B cell (primary cell): ENCODE measurements at regions not wholly inside any gene's neighbourhood (a gene's known extent, or its start where the extent isn't known, plus 50 kb on each side); places are given as distances from the start of the nearest gene placed in this dataset.

ENCODE experiments used
- ATAC-seq: fragments of 200-7000 bp; cut with Tn5 transposase; one replicate; pipeline ENCODE4 v1.10.0; 2021; ENCODE audit warnings: low read depth, mild to moderate bottlenecking, moderate number of reproducible peaks, moderate library complexity
- CTCF ChIA-PET: fragments of 350-600 bp; sonication (Branson Sonifier 250); formaldehyde crosslinking; loops from one replicate; lab custom pipeline; 2021; ENCODE audit warnings: antibody characterized with exemption, inconsistent platforms; lab: Charles Lee
- POLR2A ChIA-PET: fragments of 350-600 bp; sonication (Branson Sonifier 250); formaldehyde crosslinking; loops from one replicate; lab custom pipeline; 2021; ENCODE audit warnings: antibody characterized with exemption; lab: Charles Lee
- DNase-seq: peaks from one replicate; pipeline ENCODE4 v3.0.0; 2013
- H2AFZ ChIP-seq: 2 replicates; pipeline ENCODE4 v1.6.1; 2012; ENCODE audit warnings: mild to moderate bottlenecking, low read depth, low read length; ENCODE audit not compliant: insufficient read depth, poor library complexity, severe bottlenecking
- H3K27ac ChIP-seq, 2 donors: 1 replicate in 1 of 2; 2 replicates in 1 of 2; pipeline ENCODE4 v1.5.1; 2012 to 2013; ENCODE audit warnings: low read length in 2 of 2, mild to moderate bottlenecking in 2 of 2, moderate library complexity in 1 of 2
- H3K27me3 ChIP-seq, 4 experiments: fragments of 200-600 bp in 1 of 4; sonication (generic) in 1 of 4; replicated peaks in 1 of 4; 1 replicate in 2 of 4; 2 replicates in 2 of 4; pipeline versions ENCODE4 v1.6.1 to v1.7.0; 2013 to 2016; ENCODE audit warnings: low read length in 3 of 4, mild to moderate bottlenecking in 2 of 4, mixed read lengths in 1 of 4, moderate library complexity in 1 of 4; ENCODE audit not compliant: insufficient read depth in 4 of 4, control insufficient read depth in 3 of 4; ENCODE audit errors: control extremely low read depth in 1 of 4
- H3K36me3 ChIP-seq, 2 experiments: replicated peaks in 1 of 2; 1 replicate in 1 of 2; 2 replicates in 1 of 2; pipeline versions ENCODE4 v1.6.1 to v1.7.1; 2013; ENCODE audit warnings: low read length in 1 of 2; ENCODE audit not compliant: insufficient read depth in 2 of 2, control insufficient read depth in 1 of 2; ENCODE audit errors: control extremely low read depth in 1 of 2, extremely low read depth in 1 of 2
- H3K4me1 ChIP-seq, 2 donors: fragments of 200-600 bp in 1 of 2; sonication (generic) in 1 of 2; 1 replicate in 1 of 2; 2 replicates in 1 of 2; pipeline versions ENCODE4 v1.5.1 to v1.6.1; 2013 to 2017; ENCODE audit warnings: low read length in 2 of 2; ENCODE audit not compliant: control insufficient read depth in 2 of 2, insufficient read depth in 2 of 2
- H3K4me2 ChIP-seq: replicated peaks from 2 replicates; pipeline ENCODE3; 2012; ENCODE audit warnings: mild to moderate bottlenecking, low read depth, low read length; ENCODE audit not compliant: poor library complexity, severe bottlenecking
- H3K4me3 ChIP-seq, 5 experiments: fragments of 200-600 bp in 1 of 5; sonication (generic) in 1 of 5; 1 replicate in 3 of 5; 2 replicates in 2 of 5; pipeline versions ENCODE4 v1.5.1 to v1.7.0; 2011 to 2016; ENCODE audit warnings: low read length in 4 of 5, mild to moderate bottlenecking in 4 of 5, low read depth in 2 of 5, control low read depth in 1 of 5, moderate library complexity in 1 of 5; ENCODE audit not compliant: insufficient read depth in 1 of 5; ENCODE audit errors: control extremely low read depth in 1 of 5, extremely low read depth in 1 of 5
- H3K79me2 ChIP-seq: fragments of 200-600 bp; sonication (generic); one replicate; pipeline ENCODE4 v1.6.0; 2016; ENCODE audit warnings: low read length; ENCODE audit not compliant: control insufficient read depth, insufficient read depth
- H3K9ac ChIP-seq: fragments of 200-600 bp; sonication (generic); 2 replicates; pipeline ENCODE4 v1.6.1; 2017; ENCODE audit warnings: mild to moderate bottlenecking, low read length, moderate library complexity
- H3K9me3 ChIP-seq, 3 donors: one replicate each; pipeline versions ENCODE4 v1.6.1 to v1.7.1; 2013; ENCODE audit warnings: low read length in 2 of 3; ENCODE audit not compliant: control insufficient read depth in 2 of 3, insufficient read depth in 1 of 3; ENCODE audit errors: control extremely low read depth in 1 of 3
- H4K20me1 ChIP-seq: 2 replicates; pipeline ENCODE4 v1.6.0; 2012; ENCODE audit warnings: mild to moderate bottlenecking, low read length; ENCODE audit not compliant: insufficient read depth, control insufficient read depth, poor library complexity, severe bottlenecking
- H3K27ac Mint-ChIP-seq: one replicate; pipeline ENCODE4 v1.8.0; 2021; ENCODE audit warnings: mixed read lengths
- H3K27me3 Mint-ChIP-seq: one replicate; pipeline ENCODE4 v1.8.0; 2021; ENCODE audit warnings: mixed read lengths
- H3K4me1 Mint-ChIP-seq: one replicate; pipeline ENCODE4 v1.8.0; 2021; ENCODE audit warnings: mixed read lengths
- H3K4me3 Mint-ChIP-seq: one replicate; pipeline ENCODE4 v1.8.0; 2021; ENCODE audit warnings: mixed read lengths
- H3K9me3 Mint-ChIP-seq: one replicate; pipeline ENCODE4 v1.8.0; 2022; ENCODE audit warnings: mixed read lengths; ENCODE audit not compliant: insufficient read depth
- CTCF ChIP-seq: fragments of 200-600 bp; IDR thresholded peaks from one replicate; pipeline ENCODE4 v1.8.0; 2022; ENCODE audit warnings: antibody characterized with exemption, mild to moderate bottlenecking
- EZH2 ChIP-seq: IDR thresholded peaks from 2 replicates; pipeline ENCODE4 v1.6.1; 2012; ENCODE audit warnings: borderline replicate concordance, low read depth, mild to moderate bottlenecking, moderate library complexity, low read length; ENCODE audit not compliant: insufficient read depth, poor library complexity, severe bottlenecking
- WGBS: methylation state at CpG from one replicate; pipeline ENCODE4 v1.1.5; 2013; ENCODE audit warnings: missing lambda C conversion rate; ENCODE audit not compliant: insufficient coverage; 5-methylcytosine and 5-hydroxymethylcytosine counted together
- intact Hi-C: fragments of 100-400 bp; cut with micrococcal nuclease; formaldehyde crosslinking; loops from one replicate; pipeline ENCODE4 v1.10.0; 2022

DNA sequence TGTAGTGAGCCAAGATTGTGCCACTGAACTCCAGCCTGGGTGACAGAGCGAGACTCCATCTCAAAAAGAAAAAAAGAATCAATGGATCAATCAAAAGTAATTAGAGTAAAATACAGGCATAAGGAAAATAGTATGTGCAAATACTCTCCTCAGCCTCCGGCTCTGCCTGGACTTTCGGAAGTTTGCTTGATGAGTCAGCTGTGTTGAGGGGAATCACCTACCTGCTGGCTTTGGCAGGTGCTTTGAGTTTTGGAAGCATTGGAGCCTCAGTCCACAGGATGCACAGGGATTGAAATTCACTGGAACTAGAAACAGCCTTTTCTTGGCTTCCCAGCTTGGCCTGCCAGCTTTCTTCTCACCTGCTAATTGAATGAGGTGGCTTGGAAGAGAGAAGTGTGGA lies 268.2 kb downstream of the PCNX1 start:
- intact Hi-C loops, result no loop called here
- no peak for ATAC-seq
- Histone ChIP-seq H2AFZ (no peak overlapping the region), H3K9ac (no peak overlapping the region), H3K4me3 (no peak overlapping the region), H3K9me3 (no peaks in the 10 kb centered on the region), H3K4me2 (no peak overlapping the region), H3K27ac (no peak overlapping the region), H4K20me1 (no peaks in the 10 kb centered on the region), H3K36me3 (no peaks in the 10 kb centered on the region), H3K4me1 (no peaks in the 10 kb centered on the region), H3K79me2 (no peaks in the 10 kb centered on the region), H3K27me3 (peaks cover 0 to 1% (median 0%) of the 10 kb centered on the region in 4 experiments)
- no peak for DNase-seq
- TF ChIP-seq CTCF (no peak), EZH2 (no peak)
- 100% methylated on average over 2 of the region's 3 CpGs for WGBS
- H3K9me3 Mint-ChIP-seq, result no peaks in the 10 kb centered on the region
- no peak overlapping the region for H3K4me3 Mint-ChIP-seq
- ChIA-PET CTCF (no interaction called here), POLR2A (no interaction called here)
- peaks cover 16% of the 10 kb centered on the region for H3K27me3 Mint-ChIP-seq
- no peaks in the 10 kb centered on the region for H3K4me1 Mint-ChIP-seq
- H3K27ac Mint-ChIP-seq, result no peak overlapping the region

- no peaks in the 10 kb centered on the region for H3K4me1 ChIP-seq
- H3K27ac ChIP-seq, result no peak overlapping the region
- TF ChIP-seq EZH2 (no peak), CTCF (no peak)
- H3K9ac ChIP-seq, result no peak overlapping the region
- no peaks in the 10 kb centered on the region for H3K9me3 ChIP-seq
- no CpG with 5 or more reads among the region's 5 CpGs for WGBS
- intact Hi-C loops, result no loop called here
- no peaks in the 10 kb centered on the region for H3K79me2 ChIP-seq
- ATAC-seq (no peak), DNase-seq (no peak)
- H3K36me3 ChIP-seq, result no peaks in the 10 kb centered on the region
- no peak overlapping the region for H3K4me3 Mint-ChIP-seq
- H3K4me1 Mint-ChIP-seq, result no peaks in the 10 kb centered on the region
- H3K27me3 ChIP-seq, result peaks cover 0 to 7% (median 0%) of the 10 kb centered on the region in 4 experiments
- CTCF ChIA-PET, result no interaction called here
- no peak overlapping the region for H3K4me2 ChIP-seq
- no peaks in the 10 kb centered on the region for H3K9me3 Mint-ChIP-seq
- peaks cover 10% of the 10 kb centered on the region for H3K27me3 Mint-ChIP-seq
- no peaks in the 10 kb centered on the region for H4K20me1 ChIP-seq
- POLR2A ChIA-PET, result interaction anchor here (0.6 kb wide), 1 partner anchor 139 kb away, joined by 9 read pairs; no protein-coding TSS in a partner anchor
- no peak overlapping the region for H2AFZ ChIP-seq
- H3K4me3 ChIP-seq, result no peak overlapping the region
- H3K27ac Mint-ChIP-seq, result no peak overlapping the region
These were observed 271.8 kb downstream of the PCNX1 start for GRCh38 chr14:71179066-71179465.
